ENCODE measurements at regions not wholly inside any gene's neighbourhood (a gene's known extent, or its start where the extent isn't known, plus 50 kb on each side); places are given as distances from the start of the nearest gene placed in this dataset.

- TF ChIP-seq CTCF (IDR thresholded peaks at IDR 0.05) (no peak), EZH2 (IDR thresholded peaks at IDR 0.05; ENCODE audit: borderline replicate concordance, insufficient read depth, low read depth, low read length, poor library complexity, severe bottlenecking) (no peak)
Measured at GRCh38 chr2:155412598-155412997, 714.1 kb downstream of the KCNJ3 start.

All from B cell (primary cell).